ENCODE measurements at regions not wholly inside any gene's neighbourhood (a gene's known extent, or its start where the extent isn't known, plus 50 kb on each side); places are given as distances from the start of the nearest gene placed in this dataset.

GRCh38 chr6:133693565-133693964 lies 195.3 kb upstream of the TCF21 start:
- TF ChIP-seq CTCF (conservative IDR thresholded peaks at IDR 0.05) (no peak), ZFX (IDR thresholded peaks at IDR 0.05) (no peak)
